HG03565 (cell line): ENCODE measurements at regions not wholly inside any gene's neighbourhood (a gene's known extent, or its start where the extent isn't known, plus 50 kb on each side); places are given as distances from the start of the nearest gene placed in this dataset.

Source experiments
- ATAC-seq: cut with Tn5 transposase; IDR thresholded peaks from one replicate; pipeline ENCODE4 v1.9.1; 2021; ENCODE audit warnings: mild to moderate bottlenecking, moderate library complexity; ENCODE audit not compliant: unreplicated experiment

- ATAC-seq = no peak
These were observed 74.3 kb upstream of the CES5A start for GRCh38 chr16:55949518-55949917.

GRCh38 chr16:55948230-55948629 lies 73.1 kb upstream of the CES5A start:
- no peak for ATAC-seq

DNA sequence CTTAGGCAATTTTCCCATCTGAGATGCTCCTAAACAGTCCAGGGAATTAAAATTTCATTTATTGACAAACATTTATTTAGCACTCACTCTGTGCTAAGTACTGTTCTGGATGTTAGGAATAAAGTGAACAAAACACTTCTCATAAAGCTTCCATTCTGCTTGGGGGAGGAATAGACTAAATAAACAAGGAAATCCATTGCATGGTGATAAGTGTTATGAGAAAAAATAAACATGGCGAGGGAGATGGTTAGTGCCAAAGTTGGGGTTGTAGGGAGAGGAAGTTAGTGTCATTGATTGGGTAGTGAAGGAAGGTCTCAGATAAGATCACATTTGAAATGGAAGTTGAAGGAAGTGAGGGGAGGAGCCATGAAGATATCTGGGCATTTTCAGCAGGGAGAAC lies 72.2 kb upstream of the CES5A start:
- ATAC-seq = no peak

DNA sequence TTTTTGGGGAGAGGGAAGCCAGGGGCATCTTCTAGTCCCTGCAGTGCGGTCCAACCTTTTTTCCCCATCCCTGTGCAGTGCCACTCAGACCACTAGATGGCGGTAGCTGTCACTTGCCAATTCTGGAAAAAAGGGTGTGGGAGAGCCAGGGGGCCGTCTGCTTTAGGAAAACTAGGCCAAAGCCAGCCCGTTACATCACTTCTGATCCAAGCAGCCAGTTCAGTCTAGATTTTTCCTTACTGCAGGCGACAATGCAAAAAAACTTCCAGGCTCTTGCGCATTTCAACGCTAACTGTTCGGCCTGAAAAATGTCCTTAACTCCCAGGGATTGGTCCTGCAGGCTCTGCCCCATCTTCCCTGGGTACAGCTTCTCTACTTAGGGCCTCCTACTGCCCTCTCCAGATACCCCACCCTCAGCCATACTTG lies 69.2 kb upstream of the CES5A start:
- no peak for ATAC-seq

DNA sequence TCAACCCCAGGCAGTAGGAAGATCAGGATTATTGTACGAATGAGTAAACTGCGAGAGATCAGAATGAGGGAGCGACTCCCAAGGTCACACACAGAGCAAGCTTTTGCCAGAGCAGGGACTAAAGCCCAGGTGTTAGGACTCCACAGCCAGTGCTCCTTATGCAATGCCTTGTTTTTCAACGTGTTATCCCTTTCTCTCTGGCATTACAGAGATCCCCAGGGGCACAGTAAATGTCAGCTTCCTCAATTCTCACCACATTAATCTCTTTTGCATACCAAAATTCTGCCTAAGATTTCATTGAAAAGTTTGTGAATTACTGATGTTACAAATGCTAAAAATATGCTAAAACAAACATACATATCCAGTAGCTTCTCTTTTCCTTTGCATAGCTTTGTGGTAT lies 68.1 kb upstream of the CES5A start:
- ATAC-seq = no peak

- ATAC-seq = no peak
These were observed 67.6 kb upstream of the CES5A start for GRCh38 chr16:55942821-55943220.

GRCh38 chr16:55941552-55941951 lies 66.4 kb upstream of the CES5A start:
- ATAC-seq = no peak

GRCh38 chr16:55938126-55938525 lies 63.0 kb upstream of the CES5A start:
- no peak for ATAC-seq

DNA sequence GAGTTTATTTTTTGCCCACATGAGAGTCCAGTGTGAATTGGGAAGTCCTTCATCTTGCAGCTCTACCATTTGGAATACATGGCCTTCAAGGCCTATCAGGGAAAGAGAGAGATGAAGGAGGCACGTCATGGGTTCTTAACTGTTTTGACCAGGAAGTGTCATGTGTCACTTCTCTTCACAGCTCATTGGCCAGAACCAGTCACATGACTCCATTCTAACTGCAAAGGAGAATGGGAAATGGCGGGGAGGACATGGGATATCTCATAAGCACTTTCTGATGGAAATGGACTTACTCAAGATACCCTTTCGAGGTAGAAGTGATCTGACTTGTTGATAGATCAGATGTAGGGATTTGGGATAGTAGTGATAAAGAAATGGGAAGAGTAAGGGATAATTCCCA lies 57.9 kb upstream of the CES5A start:
- no peak for ATAC-seq

- ATAC-seq = no peak
These were observed 54.9 kb upstream of the CES5A start for GRCh38 chr16:55930036-55930435.

DNA sequence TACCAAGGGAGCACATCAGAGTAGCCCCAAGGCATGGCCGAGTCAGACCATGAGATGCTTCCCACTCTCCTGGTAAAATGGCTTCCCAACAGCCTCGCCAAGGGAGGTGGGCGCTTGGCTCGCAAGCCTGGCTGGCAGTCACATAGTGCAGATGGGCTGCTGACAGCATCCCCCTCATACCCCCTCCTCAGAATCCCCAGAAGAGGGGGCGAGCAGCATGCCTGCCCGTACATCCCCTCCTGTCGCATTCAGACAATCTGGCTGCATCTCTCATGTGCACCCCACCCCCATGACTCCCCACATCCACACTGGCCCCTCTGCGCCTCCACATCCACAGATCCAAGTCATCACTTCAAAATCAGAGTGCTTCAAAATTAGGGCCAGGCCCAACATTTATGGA lies 54.0 kb upstream of the CES5A start:
- no peak for ATAC-seq

DNA sequence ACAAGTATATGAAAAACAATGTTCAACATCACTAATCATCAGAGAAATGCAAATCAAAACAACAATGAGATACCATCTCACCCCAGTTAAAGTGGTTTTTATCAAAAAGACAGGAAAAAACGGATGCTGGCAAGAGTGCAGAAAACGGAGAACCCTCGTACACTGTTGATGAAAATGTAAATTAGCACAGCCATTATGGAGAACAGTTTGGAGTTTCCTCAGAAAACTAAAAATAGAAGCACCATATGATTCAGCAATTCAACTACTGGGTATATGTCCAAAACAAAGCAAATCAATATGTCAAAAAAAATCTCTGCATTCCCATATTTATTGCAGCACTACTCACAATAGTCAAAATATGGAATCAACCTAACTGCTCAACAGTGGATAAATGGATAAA lies 50.1 kb upstream of the CES5A start:
- no peak for ATAC-seq
